WTC11 (cell line): ENCODE measurements at regions not wholly inside any gene's neighbourhood (a gene's known extent, or its start where the extent isn't known, plus 50 kb on each side); places are given as distances from the start of the nearest gene placed in this dataset.

Experiments used
- ESRRA ChIP-seq: sonication (generic); formaldehyde crosslinking; IDR thresholded peaks from 2 replicates; pipeline ENCODE4 v1.8.1; 2022; ENCODE audit warnings: mild to moderate bottlenecking, missing genetic modification reagents, borderline replicate concordance
- JUN ChIP-seq: sonication (generic); formaldehyde crosslinking; IDR thresholded peaks from 2 replicates; pipeline ENCODE4 v1.8.0; 2023; ENCODE audit warnings: mild to moderate bottlenecking, missing genetic modification reagents
- NFYB ChIP-seq: sonication (generic); formaldehyde crosslinking; conservative IDR thresholded peaks from 2 replicates; pipeline ENCODE4 v1.8.0; 2022; ENCODE audit warnings: low read depth, missing genetic modification reagents
- NR3C1 ChIP-seq: sonication (generic); formaldehyde crosslinking; conservative IDR thresholded peaks from 2 replicates; pipeline ENCODE4 v1.8.1; 2023; ENCODE audit warnings: low read depth, mild to moderate bottlenecking, missing genetic modification reagents
- RELA ChIP-seq: sonication (generic); formaldehyde crosslinking; IDR thresholded peaks from 2 replicates; pipeline ENCODE4 v1.8.1; 2022; ENCODE audit warnings: missing genetic modification reagents, mild to moderate bottlenecking, borderline replicate concordance
- ZNF416 ChIP-seq: fragments of 250-450 bp; sonication (Bioruptor Pico); IDR thresholded peaks from 2 replicates; pipeline ENCODE4 v1.9.0; 2021; ENCODE audit warnings: mild to moderate bottlenecking, inconsistent platforms
- TF ChIP-seq, protein P1 (sequence below): sonication (generic); formaldehyde crosslinking; IDR thresholded peaks from 2 replicates; pipeline ENCODE4 v1.8.0; 2022; ENCODE audit warnings: mild to moderate bottlenecking, missing genetic modification reagents
- TF ChIP-seq, protein P2 (sequence below): sonication (generic); formaldehyde crosslinking; conservative IDR thresholded peaks from 2 replicates; pipeline ENCODE4 v1.8.1; 2022; ENCODE audit warnings: mild to moderate bottlenecking, missing genetic modification reagents
- TF ChIP-seq, protein P3 (sequence below): sonication (generic); formaldehyde crosslinking; IDR thresholded peaks from 2 replicates; pipeline ENCODE4 v1.8.0; 2022; ENCODE audit warnings: mild to moderate bottlenecking, missing genetic modification reagents
- TF ChIP-seq, protein P4 (sequence below): fragments of 200-600 bp; IDR thresholded peaks from 2 replicates; pipeline ENCODE4 v1.8.0; 2022; ENCODE audit warnings: antibody characterized with exemption
- TF ChIP-seq, protein P5 (sequence below): sonication (generic); formaldehyde crosslinking; conservative IDR thresholded peaks from 2 replicates; pipeline ENCODE4 v1.8.1; 2023; ENCODE audit warnings: mild to moderate bottlenecking, low read depth, missing genetic modification reagents, moderate library complexity
- TF ChIP-seq, protein P6 (sequence below): sonication (generic); formaldehyde crosslinking; IDR thresholded peaks from 2 replicates; pipeline ENCODE4 v1.8.1; 2023; ENCODE audit warnings: mild to moderate bottlenecking, moderate library complexity, missing genetic modification reagents

DNA sequence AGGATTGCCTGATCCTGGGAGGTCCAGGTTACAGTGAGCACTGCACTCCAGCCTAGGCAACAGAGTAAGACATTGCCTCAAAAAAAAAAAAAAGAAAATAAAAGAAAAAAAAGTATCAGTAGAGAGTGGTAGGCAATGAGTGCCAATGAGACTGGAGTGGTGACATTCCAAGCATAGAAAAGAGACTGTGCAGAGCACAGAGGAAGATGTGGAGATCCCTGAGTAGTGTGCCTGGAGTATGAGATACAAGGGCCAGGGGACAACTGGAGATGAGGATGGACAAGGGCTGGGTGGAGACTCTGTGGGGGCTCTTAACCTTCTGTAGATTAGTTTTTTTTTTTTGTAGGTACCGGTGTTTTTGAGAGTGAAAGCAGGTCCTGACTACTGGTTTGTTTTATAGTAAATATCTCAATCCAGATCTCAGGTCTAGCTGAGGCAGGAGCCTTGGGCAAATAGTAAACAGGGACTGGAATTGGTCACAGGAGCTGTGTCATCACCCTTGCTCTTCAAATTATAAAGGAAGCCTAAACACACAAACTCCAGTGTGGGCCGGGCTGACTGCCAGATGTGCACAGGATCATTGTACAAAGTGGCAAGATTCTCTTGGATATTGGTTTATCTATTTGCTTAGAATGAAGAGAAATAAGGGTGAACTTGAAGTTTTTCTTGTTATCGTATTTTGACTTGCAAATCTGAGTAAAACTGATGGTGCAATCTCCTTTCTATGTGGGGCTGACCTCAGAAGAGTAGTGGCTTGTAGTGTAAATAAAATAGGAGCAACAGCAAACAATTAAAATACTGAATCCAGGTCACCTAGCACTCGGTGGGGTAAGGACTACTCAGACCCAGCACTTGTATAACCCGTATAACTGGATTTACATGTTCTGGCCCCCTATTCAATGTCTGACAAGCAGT is 144.9 kb downstream of the SOX4 start:
- TF ChIP-seq, protein P1, sequence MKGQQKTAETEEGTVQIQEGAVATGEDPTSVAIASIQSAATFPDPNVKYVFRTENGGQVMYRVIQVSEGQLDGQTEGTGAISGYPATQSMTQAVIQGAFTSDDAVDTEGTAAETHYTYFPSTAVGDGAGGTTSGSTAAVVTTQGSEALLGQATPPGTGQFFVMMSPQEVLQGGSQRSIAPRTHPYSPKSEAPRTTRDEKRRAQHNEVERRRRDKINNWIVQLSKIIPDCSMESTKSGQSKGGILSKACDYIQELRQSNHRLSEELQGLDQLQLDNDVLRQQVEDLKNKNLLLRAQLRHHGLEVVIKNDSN, result no peak
- TF ChIP-seq, protein P2, sequence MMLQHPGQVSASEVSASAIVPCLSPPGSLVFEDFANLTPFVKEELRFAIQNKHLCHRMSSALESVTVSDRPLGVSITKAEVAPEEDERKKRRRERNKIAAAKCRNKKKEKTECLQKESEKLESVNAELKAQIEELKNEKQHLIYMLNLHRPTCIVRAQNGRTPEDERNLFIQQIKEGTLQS (CRISPR knock-in tag), result no peak
- TF ChIP-seq, protein P3, sequence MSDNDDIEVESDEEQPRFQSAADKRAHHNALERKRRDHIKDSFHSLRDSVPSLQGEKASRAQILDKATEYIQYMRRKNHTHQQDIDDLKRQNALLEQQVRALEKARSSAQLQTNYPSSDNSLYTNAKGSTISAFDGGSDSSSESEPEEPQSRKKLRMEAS (CRISPR knock-in tag), result no peak
- TF ChIP-seq NFYB (CRISPR knock-in tag), result no peak
- TF ChIP-seq, protein P4, sequence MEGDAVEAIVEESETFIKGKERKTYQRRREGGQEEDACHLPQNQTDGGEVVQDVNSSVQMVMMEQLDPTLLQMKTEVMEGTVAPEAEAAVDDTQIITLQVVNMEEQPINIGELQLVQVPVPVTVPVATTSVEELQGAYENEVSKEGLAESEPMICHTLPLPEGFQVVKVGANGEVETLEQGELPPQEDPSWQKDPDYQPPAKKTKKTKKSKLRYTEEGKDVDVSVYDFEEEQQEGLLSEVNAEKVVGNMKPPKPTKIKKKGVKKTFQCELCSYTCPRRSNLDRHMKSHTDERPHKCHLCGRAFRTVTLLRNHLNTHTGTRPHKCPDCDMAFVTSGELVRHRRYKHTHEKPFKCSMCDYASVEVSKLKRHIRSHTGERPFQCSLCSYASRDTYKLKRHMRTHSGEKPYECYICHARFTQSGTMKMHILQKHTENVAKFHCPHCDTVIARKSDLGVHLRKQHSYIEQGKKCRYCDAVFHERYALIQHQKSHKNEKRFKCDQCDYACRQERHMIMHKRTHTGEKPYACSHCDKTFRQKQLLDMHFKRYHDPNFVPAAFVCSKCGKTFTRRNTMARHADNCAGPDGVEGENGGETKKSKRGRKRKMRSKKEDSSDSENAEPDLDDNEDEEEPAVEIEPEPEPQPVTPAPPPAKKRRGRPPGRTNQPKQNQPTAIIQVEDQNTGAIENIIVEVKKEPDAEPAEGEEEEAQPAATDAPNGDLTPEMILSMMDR, result no peak
- TF ChIP-seq ESRRA (CRISPR knock-in tag), result no peak
- TF ChIP-seq NR3C1, result no peak
- TF ChIP-seq, protein P5, sequence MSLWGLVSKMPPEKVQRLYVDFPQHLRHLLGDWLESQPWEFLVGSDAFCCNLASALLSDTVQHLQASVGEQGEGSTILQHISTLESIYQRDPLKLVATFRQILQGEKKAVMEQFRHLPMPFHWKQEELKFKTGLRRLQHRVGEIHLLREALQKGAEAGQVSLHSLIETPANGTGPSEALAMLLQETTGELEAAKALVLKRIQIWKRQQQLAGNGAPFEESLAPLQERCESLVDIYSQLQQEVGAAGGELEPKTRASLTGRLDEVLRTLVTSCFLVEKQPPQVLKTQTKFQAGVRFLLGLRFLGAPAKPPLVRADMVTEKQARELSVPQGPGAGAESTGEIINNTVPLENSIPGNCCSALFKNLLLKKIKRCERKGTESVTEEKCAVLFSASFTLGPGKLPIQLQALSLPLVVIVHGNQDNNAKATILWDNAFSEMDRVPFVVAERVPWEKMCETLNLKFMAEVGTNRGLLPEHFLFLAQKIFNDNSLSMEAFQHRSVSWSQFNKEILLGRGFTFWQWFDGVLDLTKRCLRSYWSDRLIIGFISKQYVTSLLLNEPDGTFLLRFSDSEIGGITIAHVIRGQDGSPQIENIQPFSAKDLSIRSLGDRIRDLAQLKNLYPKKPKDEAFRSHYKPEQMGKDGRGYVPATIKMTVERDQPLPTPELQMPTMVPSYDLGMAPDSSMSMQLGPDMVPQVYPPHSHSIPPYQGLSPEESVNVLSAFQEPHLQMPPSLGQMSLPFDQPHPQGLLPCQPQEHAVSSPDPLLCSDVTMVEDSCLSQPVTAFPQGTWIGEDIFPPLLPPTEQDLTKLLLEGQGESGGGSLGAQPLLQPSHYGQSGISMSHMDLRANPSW (CRISPR knock-in tag), result no peak
- TF ChIP-seq JUN (CRISPR knock-in tag), result no peak
- TF ChIP-seq ZNF416 (CRISPR knock-in tag), result no peak
- TF ChIP-seq RELA, result no peak
- TF ChIP-seq, protein P6, sequence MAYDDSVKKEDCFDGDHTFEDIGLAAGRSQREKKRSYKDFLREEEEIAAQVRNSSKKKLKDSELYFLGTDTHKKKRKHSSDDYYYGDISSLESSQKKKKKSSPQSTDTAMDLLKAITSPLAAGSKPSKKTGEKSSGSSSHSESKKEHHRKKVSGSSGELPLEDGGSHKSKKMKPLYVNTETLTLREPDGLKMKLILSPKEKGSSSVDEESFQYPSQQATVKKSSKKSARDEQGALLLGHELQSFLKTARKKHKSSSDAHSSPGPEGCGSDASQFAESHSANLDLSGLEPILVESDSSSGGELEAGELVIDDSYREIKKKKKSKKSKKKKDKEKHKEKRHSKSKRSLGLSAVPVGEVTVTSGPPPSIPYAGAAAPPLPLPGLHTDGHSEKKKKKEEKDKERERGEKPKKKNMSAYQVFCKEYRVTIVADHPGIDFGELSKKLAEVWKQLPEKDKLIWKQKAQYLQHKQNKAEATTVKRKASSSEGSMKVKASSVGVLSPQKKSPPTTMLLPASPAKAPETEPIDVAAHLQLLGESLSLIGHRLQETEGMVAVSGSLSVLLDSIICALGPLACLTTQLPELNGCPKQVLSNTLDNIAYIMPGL (CRISPR knock-in tag), result no peak
